ENCODE measurements at regions not wholly inside any gene's neighbourhood (a gene's known extent, or its start where the extent isn't known, plus 50 kb on each side); places are given as distances from the start of the nearest gene placed in this dataset.

- Mint-ChIP-seq H3K27ac (ENCODE audit: unreplicated experiment) (no peak overlapping the region), H3K36me3 (ENCODE audit: low read depth, unreplicated experiment) (no peaks in the 10 kb centered on the region), H3K9me3 (ENCODE audit: unreplicated experiment) (no peaks in the 10 kb centered on the region), H3K27me3 (ENCODE audit: unreplicated experiment) (no peaks in the 10 kb centered on the region), H3K4me3 (ENCODE audit: unreplicated experiment) (no peak overlapping the region), H3K4me1 (ENCODE audit: unreplicated experiment) (peaks cover 4% of the 10 kb centered on the region)
- TF ChIP-seq CTCF (IDR thresholded peaks at IDR 0.05; ENCODE audit: unreplicated experiment): no peak
- no peak for DNase-seq (ENCODE audit: low spot score)
Measured at GRCh38 chr5:144072518-144072927, 97.9 kb downstream of the YIPF5 start.

- DNase-seq (ENCODE audit: low spot score): no peak
- no peak for TF ChIP-seq CTCF (IDR thresholded peaks at IDR 0.05; ENCODE audit: unreplicated experiment)
- Mint-ChIP-seq H3K4me1 (ENCODE audit: unreplicated experiment) (peaks cover 4% of the 10 kb centered on the region), H3K9me3 (ENCODE audit: unreplicated experiment) (no peaks in the 10 kb centered on the region), H3K27ac (ENCODE audit: unreplicated experiment) (no peak overlapping the region), H3K36me3 (ENCODE audit: low read depth, unreplicated experiment) (no peaks in the 10 kb centered on the region), H3K4me3 (ENCODE audit: unreplicated experiment) (no peak overlapping the region), H3K27me3 (ENCODE audit: unreplicated experiment) (peaks cover 1% of the 10 kb centered on the region)
Measured at GRCh38 chr5:144076521-144077083, 93.9 kb downstream of the YIPF5 start.

GRCh38 chr5:144083185-144083584 lies 87.3 kb downstream of the YIPF5 start:
- TF ChIP-seq CTCF (IDR thresholded peaks at IDR 0.05; ENCODE audit: unreplicated experiment): no peak

GRCh38 chr5:144084971-144085370 lies 85.5 kb downstream of the YIPF5 start:
- H3K27ac Mint-ChIP-seq (ENCODE audit: unreplicated experiment): no peak overlapping the region
- H3K4me1 Mint-ChIP-seq (ENCODE audit: unreplicated experiment): peaks cover 16% of the 10 kb centered on the region
- H3K4me3 Mint-ChIP-seq (ENCODE audit: unreplicated experiment): no peak overlapping the region
- no peaks in the 10 kb centered on the region for H3K27me3 Mint-ChIP-seq (ENCODE audit: unreplicated experiment)
- no peaks in the 10 kb centered on the region for H3K9me3 Mint-ChIP-seq (ENCODE audit: unreplicated experiment)
- no peak for TF ChIP-seq CTCF (IDR thresholded peaks at IDR 0.05; ENCODE audit: unreplicated experiment)
- no peak for DNase-seq (ENCODE audit: low spot score)
- H3K36me3 Mint-ChIP-seq (ENCODE audit: low read depth, unreplicated experiment): no peaks in the 10 kb centered on the region

More at GRCh38 chr5:144083185-144083584, 87.3 kb downstream of the YIPF5 start:
- DNase-seq (ENCODE audit: low spot score): no peak
- Mint-ChIP-seq H3K4me3 (ENCODE audit: unreplicated experiment) (no peak overlapping the region), H3K27ac (ENCODE audit: unreplicated experiment) (no peak overlapping the region), H3K4me1 (ENCODE audit: unreplicated experiment) (no peaks in the 10 kb centered on the region), H3K27me3 (ENCODE audit: unreplicated experiment) (no peaks in the 10 kb centered on the region), H3K36me3 (ENCODE audit: low read depth, unreplicated experiment) (no peaks in the 10 kb centered on the region), H3K9me3 (ENCODE audit: unreplicated experiment) (no peaks in the 10 kb centered on the region)

GRCh38 chr5:144085381-144085780 lies 85.1 kb downstream of the YIPF5 start:
- no peak overlapping the region for H3K4me3 Mint-ChIP-seq (ENCODE audit: unreplicated experiment)
- DNase-seq (ENCODE audit: low spot score): no peak
- peaks cover 17% of the 10 kb centered on the region for H3K4me1 Mint-ChIP-seq (ENCODE audit: unreplicated experiment)
- H3K9me3 Mint-ChIP-seq (ENCODE audit: unreplicated experiment): no peaks in the 10 kb centered on the region
- no peaks in the 10 kb centered on the region for H3K36me3 Mint-ChIP-seq (ENCODE audit: low read depth, unreplicated experiment)
- no peak for TF ChIP-seq CTCF (IDR thresholded peaks at IDR 0.05; ENCODE audit: unreplicated experiment)
- no peaks in the 10 kb centered on the region for H3K27me3 Mint-ChIP-seq (ENCODE audit: unreplicated experiment)
- no peak overlapping the region for H3K27ac Mint-ChIP-seq (ENCODE audit: unreplicated experiment)
